ENCODE measurements at regions not wholly inside any gene's neighbourhood (a gene's known extent, or its start where the extent isn't known, plus 50 kb on each side); places are given as distances from the start of the nearest gene placed in this dataset.

DNA sequence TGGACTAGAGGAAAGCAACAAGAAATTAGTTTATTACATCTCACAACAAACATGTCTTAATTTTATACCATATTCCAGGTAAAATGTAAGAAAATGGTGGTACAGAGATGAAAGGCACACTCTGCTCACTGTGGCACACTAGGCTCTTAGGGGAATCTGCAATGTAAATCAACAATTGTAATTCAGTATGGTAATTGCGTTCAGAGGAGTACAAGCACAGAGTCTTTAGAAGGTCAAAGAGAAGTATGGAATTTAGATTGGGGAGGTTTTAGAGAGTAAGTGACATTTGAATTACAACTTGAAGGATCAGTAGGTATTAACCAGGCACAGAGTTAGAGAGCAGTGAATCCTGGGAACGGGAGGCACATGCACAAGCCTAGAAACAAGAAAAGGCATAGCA lies 694.0 kb upstream of the USP15 start:
- H3K9me3 ChIP-seq (ENCODE audit: low read length): no peaks in the 10 kb centered on the region
- no peak overlapping the region for H3K4me2 ChIP-seq (ENCODE audit: low read length)
- TF ChIP-seq MXI1 (conservative IDR thresholded peaks at IDR 0.05; ENCODE audit: poor library complexity, severe bottlenecking) (no peak), EZH2 (IDR thresholded peaks at IDR 0.05; ENCODE audit: borderline replicate concordance, insufficient read depth, low read length, poor library complexity, severe bottlenecking) (no peak), RAD21 (conservative IDR thresholded peaks at IDR 0.05) (no peak), SMC3 (conservative IDR thresholded peaks at IDR 0.05; ENCODE audit: poor library complexity) (no peak), EP300 (conservative IDR thresholded peaks at IDR 0.05; ENCODE audit: poor library complexity, severe bottlenecking) (no peak), POLR2AphosphoS5 (IDR thresholded peaks at IDR 0.05) (no peak), TAF1 (IDR thresholded peaks at IDR 0.05; ENCODE audit: low read depth) (no peak)
- TF ChIP-seq, protein P1, sequence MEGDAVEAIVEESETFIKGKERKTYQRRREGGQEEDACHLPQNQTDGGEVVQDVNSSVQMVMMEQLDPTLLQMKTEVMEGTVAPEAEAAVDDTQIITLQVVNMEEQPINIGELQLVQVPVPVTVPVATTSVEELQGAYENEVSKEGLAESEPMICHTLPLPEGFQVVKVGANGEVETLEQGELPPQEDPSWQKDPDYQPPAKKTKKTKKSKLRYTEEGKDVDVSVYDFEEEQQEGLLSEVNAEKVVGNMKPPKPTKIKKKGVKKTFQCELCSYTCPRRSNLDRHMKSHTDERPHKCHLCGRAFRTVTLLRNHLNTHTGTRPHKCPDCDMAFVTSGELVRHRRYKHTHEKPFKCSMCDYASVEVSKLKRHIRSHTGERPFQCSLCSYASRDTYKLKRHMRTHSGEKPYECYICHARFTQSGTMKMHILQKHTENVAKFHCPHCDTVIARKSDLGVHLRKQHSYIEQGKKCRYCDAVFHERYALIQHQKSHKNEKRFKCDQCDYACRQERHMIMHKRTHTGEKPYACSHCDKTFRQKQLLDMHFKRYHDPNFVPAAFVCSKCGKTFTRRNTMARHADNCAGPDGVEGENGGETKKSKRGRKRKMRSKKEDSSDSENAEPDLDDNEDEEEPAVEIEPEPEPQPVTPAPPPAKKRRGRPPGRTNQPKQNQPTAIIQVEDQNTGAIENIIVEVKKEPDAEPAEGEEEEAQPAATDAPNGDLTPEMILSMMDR (IDR thresholded peaks at IDR 0.05; ENCODE audit: poor library complexity, severe bottlenecking): no peak
- TF ChIP-seq, protein P2, sequence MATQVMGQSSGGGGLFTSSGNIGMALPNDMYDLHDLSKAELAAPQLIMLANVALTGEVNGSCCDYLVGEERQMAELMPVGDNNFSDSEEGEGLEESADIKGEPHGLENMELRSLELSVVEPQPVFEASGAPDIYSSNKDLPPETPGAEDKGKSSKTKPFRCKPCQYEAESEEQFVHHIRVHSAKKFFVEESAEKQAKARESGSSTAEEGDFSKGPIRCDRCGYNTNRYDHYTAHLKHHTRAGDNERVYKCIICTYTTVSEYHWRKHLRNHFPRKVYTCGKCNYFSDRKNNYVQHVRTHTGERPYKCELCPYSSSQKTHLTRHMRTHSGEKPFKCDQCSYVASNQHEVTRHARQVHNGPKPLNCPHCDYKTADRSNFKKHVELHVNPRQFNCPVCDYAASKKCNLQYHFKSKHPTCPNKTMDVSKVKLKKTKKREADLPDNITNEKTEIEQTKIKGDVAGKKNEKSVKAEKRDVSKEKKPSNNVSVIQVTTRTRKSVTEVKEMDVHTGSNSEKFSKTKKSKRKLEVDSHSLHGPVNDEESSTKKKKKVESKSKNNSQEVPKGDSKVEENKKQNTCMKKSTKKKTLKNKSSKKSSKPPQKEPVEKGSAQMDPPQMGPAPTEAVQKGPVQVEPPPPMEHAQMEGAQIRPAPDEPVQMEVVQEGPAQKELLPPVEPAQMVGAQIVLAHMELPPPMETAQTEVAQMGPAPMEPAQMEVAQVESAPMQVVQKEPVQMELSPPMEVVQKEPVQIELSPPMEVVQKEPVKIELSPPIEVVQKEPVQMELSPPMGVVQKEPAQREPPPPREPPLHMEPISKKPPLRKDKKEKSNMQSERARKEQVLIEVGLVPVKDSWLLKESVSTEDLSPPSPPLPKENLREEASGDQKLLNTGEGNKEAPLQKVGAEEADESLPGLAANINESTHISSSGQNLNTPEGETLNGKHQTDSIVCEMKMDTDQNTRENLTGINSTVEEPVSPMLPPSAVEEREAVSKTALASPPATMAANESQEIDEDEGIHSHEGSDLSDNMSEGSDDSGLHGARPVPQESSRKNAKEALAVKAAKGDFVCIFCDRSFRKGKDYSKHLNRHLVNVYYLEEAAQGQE (IDR thresholded peaks at IDR 0.05; ENCODE audit: borderline replicate concordance): no peak
- no peaks in the 10 kb centered on the region for H3K79me2 ChIP-seq (replicated peaks; ENCODE audit: insufficient read depth, low read length)
- no peaks in the 10 kb centered on the region for H3K36me3 ChIP-seq (ENCODE audit: insufficient read depth, low read length)
- no peak overlapping the region for H2AFZ ChIP-seq (ENCODE audit: low read depth, low read length)
- no peaks in the 10 kb centered on the region for H4K20me1 ChIP-seq (ENCODE audit: insufficient read depth)
- H3K4me3 ChIP-seq (ENCODE audit: low read length): no peak overlapping the region
- no peaks in the 10 kb centered on the region for H3K9me2 ChIP-seq (ENCODE audit: insufficient read depth, low read length)
- no peaks in the 10 kb centered on the region for H3F3A ChIP-seq (ENCODE audit: insufficient read depth, low read length, poor library complexity, severe bottlenecking)
- no peak overlapping the region for H3K27ac ChIP-seq (ENCODE audit: low read length)
- no peak overlapping the region for H3K9ac ChIP-seq (ENCODE audit: low read length)
- H3K27me3 ChIP-seq (ENCODE audit: insufficient read depth, low read depth, low read length): no peaks in the 10 kb centered on the region

DNA sequence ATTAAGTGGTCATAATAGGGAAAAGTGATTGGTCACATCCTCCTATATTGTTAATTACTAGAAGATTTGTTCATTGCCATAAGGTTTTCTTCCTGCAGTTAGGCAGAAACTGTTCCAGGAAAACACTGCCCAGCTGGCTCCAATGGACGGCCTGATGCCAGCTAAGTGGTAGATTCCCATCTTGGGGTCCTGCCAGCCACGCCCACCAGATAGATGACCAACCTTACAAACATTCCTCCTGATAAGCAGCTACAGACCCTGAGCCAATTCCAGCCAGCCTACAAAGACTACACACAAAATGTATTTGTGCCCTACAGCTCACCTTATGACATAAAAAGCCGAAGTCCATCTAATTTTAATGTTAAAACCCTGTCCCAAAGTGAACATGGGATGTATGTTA lies 685.9 kb upstream of the USP15 start:
- Histone ChIP-seq H3K79me2 (replicated peaks; ENCODE audit: insufficient read depth, low read length) (no peaks in the 10 kb centered on the region), H3F3A (ENCODE audit: insufficient read depth, low read length, poor library complexity, severe bottlenecking) (no peaks in the 10 kb centered on the region), H3K9me3 (ENCODE audit: low read length) (no peaks in the 10 kb centered on the region), H3K9ac (ENCODE audit: low read length) (no peak overlapping the region), H3K9me2 (ENCODE audit: insufficient read depth, low read length) (no peaks in the 10 kb centered on the region), H3K27ac (ENCODE audit: low read length) (no peak overlapping the region), H3K36me3 (ENCODE audit: insufficient read depth, low read length) (no peaks in the 10 kb centered on the region), H3K27me3 (ENCODE audit: insufficient read depth, low read depth, low read length) (no peaks in the 10 kb centered on the region), H3K4me2 (ENCODE audit: low read length) (no peak overlapping the region), H2AFZ (ENCODE audit: low read depth, low read length) (no peak overlapping the region), H3K4me3 (ENCODE audit: low read length) (no peak overlapping the region), H4K20me1 (ENCODE audit: insufficient read depth) (no peaks in the 10 kb centered on the region)
- TF ChIP-seq SMC3 (conservative IDR thresholded peaks at IDR 0.05; ENCODE audit: poor library complexity) (no peak), MXI1 (conservative IDR thresholded peaks at IDR 0.05; ENCODE audit: poor library complexity, severe bottlenecking) (no peak), TAF1 (IDR thresholded peaks at IDR 0.05; ENCODE audit: low read depth) (no peak), RAD21 (conservative IDR thresholded peaks at IDR 0.05) (no peak), POLR2AphosphoS5 (IDR thresholded peaks at IDR 0.05) (no peak), EZH2 (IDR thresholded peaks at IDR 0.05; ENCODE audit: borderline replicate concordance, insufficient read depth, low read length, poor library complexity, severe bottlenecking) (no peak), EP300 (conservative IDR thresholded peaks at IDR 0.05; ENCODE audit: poor library complexity, severe bottlenecking) (no peak)
- TF ChIP-seq, protein P1 (IDR thresholded peaks at IDR 0.05; ENCODE audit: poor library complexity, severe bottlenecking): no peak
- TF ChIP-seq, protein P2 (IDR thresholded peaks at IDR 0.05; ENCODE audit: borderline replicate concordance): no peak

Data from neural cell (in vitro differentiated cells).